Adipocyte (in vitro differentiated cells): ENCODE measurements at regions not wholly inside any gene's neighbourhood (a gene's known extent, or its start where the extent isn't known, plus 50 kb on each side); places are given as distances from the start of the nearest gene placed in this dataset.

Experiments used
- DNase-seq: peaks from one replicate; pipeline ENCODE4 v3.0.0-alpha.2; 2015; ENCODE audit warnings: low read depth
- H3K27me3 ChIP-seq: replicated peaks from 2 replicates; pipeline ENCODE4 v1.7.0; 2013; ENCODE audit warnings: mild to moderate bottlenecking, low read length, moderate library complexity; ENCODE audit not compliant: control insufficient read depth, insufficient read depth
- H3K36me3 ChIP-seq: 2 replicates; pipeline ENCODE4 v1.7.0; 2013; ENCODE audit warnings: low read length, mild to moderate bottlenecking, moderate library complexity; ENCODE audit not compliant: control insufficient read depth, insufficient read depth, severe bottlenecking
- H3K4me1 ChIP-seq: 2 replicates; pipeline ENCODE4 v1.7.0; 2013; ENCODE audit warnings: mild to moderate bottlenecking, low read length, moderate library complexity; ENCODE audit not compliant: control insufficient read depth, insufficient read depth
- H3K4me3 ChIP-seq: 2 replicates; pipeline ENCODE4 v1.7.0; 2013; ENCODE audit warnings: mild to moderate bottlenecking, low read length, moderate library complexity
- H3K9ac ChIP-seq: 2 replicates; pipeline ENCODE4 v1.7.0; 2013; ENCODE audit warnings: mild to moderate bottlenecking, low read length, moderate library complexity
- H3K9me3 ChIP-seq: 2 replicates; pipeline ENCODE4 v1.7.0; 2013; ENCODE audit warnings: mild to moderate bottlenecking, low read length, moderate library complexity; ENCODE audit not compliant: control insufficient read depth

GRCh38 chr2:2932189-2932588, 445.4 kb downstream of the EIPR1 start:
- Histone ChIP-seq H3K4me3 (no peak overlapping the region), H3K9me3 (peaks cover 13% of the 10 kb centered on the region), H3K27me3 (no peaks in the 10 kb centered on the region), H3K4me1 (no peaks in the 10 kb centered on the region), H3K9ac (no peak overlapping the region), H3K36me3 (no peaks in the 10 kb centered on the region)
- DNase-seq: no peak

DNA sequence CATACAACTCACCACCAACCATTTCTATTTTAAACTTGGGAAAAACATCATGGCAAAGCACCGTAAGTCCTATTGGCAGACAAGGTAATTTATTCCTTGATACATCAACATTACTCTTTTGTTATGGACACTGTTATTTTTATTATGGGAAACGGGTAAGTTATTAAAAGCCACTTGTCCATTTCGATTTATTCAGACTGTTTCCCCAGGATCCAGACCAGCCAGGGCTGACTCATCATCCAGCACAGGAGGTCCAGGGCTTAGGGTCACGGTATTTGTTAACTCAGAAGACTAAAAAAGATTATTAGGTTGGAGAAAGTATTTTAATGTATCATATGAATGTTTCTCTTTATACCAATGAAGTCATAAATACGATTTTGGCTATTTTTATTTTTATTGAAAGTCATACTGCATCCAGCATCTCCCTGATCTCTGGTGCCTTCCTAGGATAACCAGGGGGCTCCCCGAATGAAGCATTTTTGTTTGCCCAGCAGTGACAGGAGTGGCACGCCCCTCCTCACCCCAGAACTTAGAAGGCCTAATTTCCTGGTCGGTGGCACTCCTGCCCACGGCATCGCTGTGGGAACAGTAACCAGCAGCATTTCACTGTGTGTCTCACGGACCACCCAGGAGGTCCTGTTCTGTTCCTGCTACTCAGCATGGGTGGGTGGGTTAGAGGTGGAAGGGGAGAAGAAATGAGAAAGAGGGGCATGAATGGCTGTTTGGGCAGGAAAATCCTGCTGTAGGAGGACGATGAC, 446.1 kb downstream of the EIPR1 start:
- Histone ChIP-seq H3K27me3 (no peaks in the 10 kb centered on the region), H3K36me3 (no peaks in the 10 kb centered on the region)
- DNase-seq: no peak

GRCh38 chr2:2930841-2931240, 446.8 kb downstream of the EIPR1 start:
- no peak overlapping the region for H3K4me3 ChIP-seq
- DNase-seq: no peak
- H3K9me3 ChIP-seq: peaks cover 13% of the 10 kb centered on the region
- no peak overlapping the region for H3K9ac ChIP-seq
- H3K36me3 ChIP-seq: no peaks in the 10 kb centered on the region
- no peaks in the 10 kb centered on the region for H3K4me1 ChIP-seq
- no peaks in the 10 kb centered on the region for H3K27me3 ChIP-seq

More for the DNA sequence above, 446.1 kb downstream of the EIPR1 start:
- Histone ChIP-seq H3K4me1 (no peaks in the 10 kb centered on the region), H3K9me3 (peaks cover 13% of the 10 kb centered on the region), H3K9ac (no peak overlapping the region), H3K4me3 (no peak overlapping the region)

- Histone ChIP-seq H3K27me3 (no peaks in the 10 kb centered on the region), H3K9ac (no peak overlapping the region), H3K4me1 (no peaks in the 10 kb centered on the region), H3K9me3 (peaks cover 13% of the 10 kb centered on the region), H3K36me3 (no peaks in the 10 kb centered on the region), H3K4me3 (no peak overlapping the region)
- DNase-seq: no peak
Measured at GRCh38 chr2:2926858-2927175, 450.8 kb downstream of the EIPR1 start.

GRCh38 chr2:2926009-2926857, 451.4 kb downstream of the EIPR1 start:
- Histone ChIP-seq H3K27me3 (no peaks in the 10 kb centered on the region), H3K36me3 (no peaks in the 10 kb centered on the region), H3K4me1 (no peaks in the 10 kb centered on the region), H3K9me3 (peaks cover 13% of the 10 kb centered on the region), H3K4me3 (no peak overlapping the region), H3K9ac (no peak overlapping the region)
- no peak for DNase-seq

DNA sequence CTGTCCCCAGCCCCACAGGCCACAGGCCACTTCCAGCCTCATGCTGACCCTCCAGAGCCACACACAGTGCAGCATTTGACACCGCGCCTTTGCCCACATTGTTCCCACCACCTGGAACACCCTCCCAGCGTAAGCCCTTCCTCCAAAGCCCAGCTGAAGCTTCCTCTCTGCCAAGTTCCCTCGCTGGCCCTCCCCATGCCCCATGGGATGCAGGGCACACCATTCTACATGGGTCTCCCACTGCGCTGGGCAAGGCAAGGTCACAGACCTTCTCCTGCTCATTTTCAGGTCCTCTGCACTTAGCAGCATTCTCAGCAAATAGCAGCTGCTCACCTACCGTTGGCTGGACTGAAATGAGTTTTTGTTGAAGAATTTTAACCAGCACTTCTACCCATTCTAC, 455.5 kb downstream of the EIPR1 start:
- DNase-seq: no peak
- Histone ChIP-seq H3K27me3 (no peaks in the 10 kb centered on the region), H3K36me3 (no peaks in the 10 kb centered on the region), H3K9me3 (no peaks in the 10 kb centered on the region), H3K4me3 (no peak overlapping the region), H3K9ac (no peak overlapping the region), H3K4me1 (no peaks in the 10 kb centered on the region)

GRCh38 chr2:2921011-2921720, 456.5 kb downstream of the EIPR1 start:
- DNase-seq: no peak
- H3K4me1 ChIP-seq: no peaks in the 10 kb centered on the region
- H3K27me3 ChIP-seq: no peaks in the 10 kb centered on the region
- no peak overlapping the region for H3K4me3 ChIP-seq
- H3K9me3 ChIP-seq: peaks cover 1% of the 10 kb centered on the region
- no peaks in the 10 kb centered on the region for H3K36me3 ChIP-seq
- no peak overlapping the region for H3K9ac ChIP-seq

GRCh38 chr2:2919574-2920365, 457.8 kb downstream of the EIPR1 start:
- H3K9me3 ChIP-seq: peaks cover 14% of the 10 kb centered on the region
- no peaks in the 10 kb centered on the region for H3K27me3 ChIP-seq
- H3K36me3 ChIP-seq: no peaks in the 10 kb centered on the region
- no peak overlapping the region for H3K9ac ChIP-seq
- H3K4me3 ChIP-seq: no peak overlapping the region
- no peak for DNase-seq
- H3K4me1 ChIP-seq: no peaks in the 10 kb centered on the region

- Histone ChIP-seq H3K9ac (no peak overlapping the region), H3K4me1 (no peaks in the 10 kb centered on the region), H3K4me3 (no peak overlapping the region), H3K9me3 (peaks cover 14% of the 10 kb centered on the region), H3K36me3 (no peaks in the 10 kb centered on the region), H3K27me3 (no peaks in the 10 kb centered on the region)
- no peak for DNase-seq
Measured at GRCh38 chr2:2919026-2919425, 458.6 kb downstream of the EIPR1 start.

- H3K9ac ChIP-seq: no peak overlapping the region
- peaks cover 14% of the 10 kb centered on the region for H3K9me3 ChIP-seq
- H3K27me3 ChIP-seq: no peaks in the 10 kb centered on the region
Measured at GRCh38 chr2:2916621-2917020, 461.0 kb downstream of the EIPR1 start.

GRCh38 chr2:2914252-2914651, 463.4 kb downstream of the EIPR1 start:
- H3K9ac ChIP-seq: no peak overlapping the region
- H3K27me3 ChIP-seq: no peaks in the 10 kb centered on the region
- no peaks in the 10 kb centered on the region for H3K4me1 ChIP-seq
- H3K36me3 ChIP-seq: no peaks in the 10 kb centered on the region
- H3K9me3 ChIP-seq: peaks cover 14% of the 10 kb centered on the region
- H3K4me3 ChIP-seq: no peak overlapping the region
- no peak for DNase-seq

More at GRCh38 chr2:2916621-2917020, 461.0 kb downstream of the EIPR1 start:
- Histone ChIP-seq H3K4me1 (no peaks in the 10 kb centered on the region), H3K4me3 (no peak overlapping the region), H3K36me3 (no peaks in the 10 kb centered on the region)
- no peak for DNase-seq
